ENCODE measurements at regions not wholly inside any gene's neighbourhood (a gene's known extent, or its start where the extent isn't known, plus 50 kb on each side); places are given as distances from the start of the nearest gene placed in this dataset.

DNA sequence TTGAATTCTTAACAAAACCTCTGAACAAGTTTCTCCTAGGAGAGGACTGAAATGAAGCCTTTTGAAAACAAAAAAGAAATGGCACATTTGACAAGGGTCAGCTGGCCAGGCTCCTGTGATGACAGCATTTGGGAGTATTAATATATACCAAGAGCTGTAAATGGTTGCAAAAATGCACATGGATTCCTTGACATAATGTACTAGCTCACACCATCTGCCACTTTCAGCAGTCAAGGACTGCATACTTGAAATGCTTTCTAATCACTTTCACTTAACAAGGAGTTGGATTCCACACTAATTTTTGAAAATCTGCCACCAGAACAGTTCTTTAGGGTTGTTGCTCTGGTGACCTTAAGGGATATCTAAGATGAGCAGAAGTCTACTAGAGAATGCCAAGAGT, 236.7 kb upstream of the TOX3 start:
- TF ChIP-seq CTCF (conservative IDR thresholded peaks at IDR 0.05) (no peak), ZFX (IDR thresholded peaks at IDR 0.05) (no peak)

Measured in C4-2B (cell line).